ENCODE measurements at regions not wholly inside any gene's neighbourhood (a gene's known extent, or its start where the extent isn't known, plus 50 kb on each side); places are given as distances from the start of the nearest gene placed in this dataset.

- TF ChIP-seq MAX (IDR thresholded peaks at IDR 0.05) (no peak), CTCF (IDR thresholded peaks at IDR 0.05; ENCODE audit: control extremely low read depth in 1 of 3, insufficient read depth in 1 of 3, low read depth in 1 of 3, low read length in 3 of 3) (no peak), POLR2AphosphoS5 (IDR thresholded peaks at IDR 0.05; ENCODE audit: low read depth, low read length) (no peak)
Observed at GRCh38 chr21:8988696-8989095, 1532.7 kb upstream of the TPTE start.

All from H1 (cell line).